ENCODE measurements at regions not wholly inside any gene's neighbourhood (a gene's known extent, or its start where the extent isn't known, plus 50 kb on each side); places are given as distances from the start of the nearest gene placed in this dataset.

GRCh38 chr2:187959821-187960220, 331.9 kb upstream of the GULP1 start:
- TF ChIP-seq, protein P1, sequence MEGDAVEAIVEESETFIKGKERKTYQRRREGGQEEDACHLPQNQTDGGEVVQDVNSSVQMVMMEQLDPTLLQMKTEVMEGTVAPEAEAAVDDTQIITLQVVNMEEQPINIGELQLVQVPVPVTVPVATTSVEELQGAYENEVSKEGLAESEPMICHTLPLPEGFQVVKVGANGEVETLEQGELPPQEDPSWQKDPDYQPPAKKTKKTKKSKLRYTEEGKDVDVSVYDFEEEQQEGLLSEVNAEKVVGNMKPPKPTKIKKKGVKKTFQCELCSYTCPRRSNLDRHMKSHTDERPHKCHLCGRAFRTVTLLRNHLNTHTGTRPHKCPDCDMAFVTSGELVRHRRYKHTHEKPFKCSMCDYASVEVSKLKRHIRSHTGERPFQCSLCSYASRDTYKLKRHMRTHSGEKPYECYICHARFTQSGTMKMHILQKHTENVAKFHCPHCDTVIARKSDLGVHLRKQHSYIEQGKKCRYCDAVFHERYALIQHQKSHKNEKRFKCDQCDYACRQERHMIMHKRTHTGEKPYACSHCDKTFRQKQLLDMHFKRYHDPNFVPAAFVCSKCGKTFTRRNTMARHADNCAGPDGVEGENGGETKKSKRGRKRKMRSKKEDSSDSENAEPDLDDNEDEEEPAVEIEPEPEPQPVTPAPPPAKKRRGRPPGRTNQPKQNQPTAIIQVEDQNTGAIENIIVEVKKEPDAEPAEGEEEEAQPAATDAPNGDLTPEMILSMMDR (conservative IDR thresholded peaks at IDR 0.05; ENCODE audit: low read depth, low read length), result no peak
- TF ChIP-seq EZH2 (IDR thresholded peaks at IDR 0.05; ENCODE audit: borderline replicate concordance, low read depth, low read length, poor library complexity, severe bottlenecking), result no peak

All from A673 (cell line).